Memory B cell (primary cell): ENCODE measurements at regions not wholly inside any gene's neighbourhood (a gene's known extent, or its start where the extent isn't known, plus 50 kb on each side); places are given as distances from the start of the nearest gene placed in this dataset.

Experiments used
- ATAC-seq: fragments of 150-1000 bp; cut with Tn5 transposase; 2 replicates; pipeline ENCODE4 v1.10.0; 2021; ENCODE audit warnings: low read depth, mild to moderate bottlenecking, moderate library complexity
- DNase-seq, 2 donors: peaks; one replicate each; pipeline ENCODE4 v3.0.0; 2022; ENCODE audit warnings: low spot score in 2 of 2
- H3K27ac Mint-ChIP-seq: one replicate; pipeline ENCODE4 v1.8.0; 2022; ENCODE audit warnings: mild to moderate bottlenecking, moderate library complexity, mixed read lengths
- H3K27me3 Mint-ChIP-seq: one replicate; pipeline ENCODE4 v1.8.0; 2022; ENCODE audit warnings: mixed read lengths
- H3K36me3 Mint-ChIP-seq: one replicate; pipeline ENCODE4 v1.8.0; 2022; ENCODE audit warnings: mild to moderate bottlenecking, mixed read lengths
- H3K4me1 Mint-ChIP-seq: one replicate; pipeline ENCODE4 v1.8.0; 2022; ENCODE audit warnings: mixed read lengths
- H3K4me3 Mint-ChIP-seq: one replicate; pipeline ENCODE4 v1.8.0; 2022; ENCODE audit warnings: mild to moderate bottlenecking, moderate library complexity, mixed read lengths
- H3K9me3 Mint-ChIP-seq: one replicate; pipeline ENCODE4 v1.8.0; 2022; ENCODE audit warnings: mixed read lengths

- Mint-ChIP-seq H3K27me3 (no peaks in the 10 kb centered on the region), H3K4me1 (peaks cover 9% of the 10 kb centered on the region), H3K27ac (no peak overlapping the region), H3K4me3 (no peak overlapping the region), H3K9me3 (no peaks in the 10 kb centered on the region), H3K36me3 (peaks cover 3% of the 10 kb centered on the region)
- ATAC-seq: no peak
- no peak for DNase-seq
Measured at GRCh38 chr1:58890609-58891008, 106.8 kb upstream of the JUN start.

GRCh38 chr1:58891347-58891746, 107.5 kb upstream of the JUN start:
- DNase-seq (no peak), ATAC-seq (no peak)
- Mint-ChIP-seq H3K4me3 (no peak overlapping the region), H3K4me1 (peaks cover 9% of the 10 kb centered on the region), H3K36me3 (peaks cover 3% of the 10 kb centered on the region), H3K27ac (no peak overlapping the region), H3K27me3 (no peaks in the 10 kb centered on the region), H3K9me3 (no peaks in the 10 kb centered on the region)

GRCh38 chr1:58893257-58893869, 109.5 kb upstream of the JUN start:
- Mint-ChIP-seq H3K36me3 (peaks cover 3% of the 10 kb centered on the region), H3K4me3 (no peak overlapping the region), H3K9me3 (no peaks in the 10 kb centered on the region), H3K27ac (no peak overlapping the region), H3K4me1 (peaks cover 9% of the 10 kb centered on the region), H3K27me3 (no peaks in the 10 kb centered on the region)
- no peak for DNase-seq
- no peak for ATAC-seq

- H3K36me3 Mint-ChIP-seq: peaks cover 3% of the 10 kb centered on the region
- H3K9me3 Mint-ChIP-seq: no peaks in the 10 kb centered on the region
- no peak overlapping the region for H3K4me3 Mint-ChIP-seq
- H3K27me3 Mint-ChIP-seq: no peaks in the 10 kb centered on the region
- ATAC-seq: no peak
- H3K27ac Mint-ChIP-seq: peak overlapping the region; percentile 14
- no peak for DNase-seq
- H3K4me1 Mint-ChIP-seq: peaks cover 9% of the 10 kb centered on the region
Measured at GRCh38 chr1:58895082-58895481, 111.2 kb upstream of the JUN start.

- no peak overlapping the region for H3K4me3 Mint-ChIP-seq
- H3K9me3 Mint-ChIP-seq: no peaks in the 10 kb centered on the region
- H3K36me3 Mint-ChIP-seq: peaks cover 3% of the 10 kb centered on the region
- DNase-seq (no peak), ATAC-seq (no peak)
- H3K27ac Mint-ChIP-seq: peak overlapping the region; percentile 14
- H3K27me3 Mint-ChIP-seq: no peaks in the 10 kb centered on the region
- H3K4me1 Mint-ChIP-seq: peaks cover 9% of the 10 kb centered on the region
Measured at GRCh38 chr1:58895559-58896145, 111.8 kb upstream of the JUN start.

GRCh38 chr1:58896246-58897183, 112.7 kb upstream of the JUN start:
- Mint-ChIP-seq H3K4me3 (no peak overlapping the region), H3K27ac (no peak overlapping the region), H3K4me1 (peaks cover 6% of the 10 kb centered on the region), H3K36me3 (no peaks in the 10 kb centered on the region), H3K27me3 (no peaks in the 10 kb centered on the region), H3K9me3 (no peaks in the 10 kb centered on the region)
- DNase-seq: no peak
- ATAC-seq: no peak

GRCh38 chr1:58898739-58899586, 115.1 kb upstream of the JUN start:
- H3K36me3 Mint-ChIP-seq: no peaks in the 10 kb centered on the region
- H3K9me3 Mint-ChIP-seq: no peaks in the 10 kb centered on the region
- H3K27ac Mint-ChIP-seq: no peak overlapping the region
- DNase-seq (no peak), ATAC-seq (no peak)
- peaks cover 6% of the 10 kb centered on the region for H3K4me1 Mint-ChIP-seq
- no peak overlapping the region for H3K4me3 Mint-ChIP-seq
- no peaks in the 10 kb centered on the region for H3K27me3 Mint-ChIP-seq

GRCh38 chr1:58899587-58900271, 115.9 kb upstream of the JUN start:
- Mint-ChIP-seq H3K4me3 (no peak overlapping the region), H3K27ac (no peak overlapping the region), H3K36me3 (no peaks in the 10 kb centered on the region), H3K9me3 (no peaks in the 10 kb centered on the region), H3K27me3 (no peaks in the 10 kb centered on the region), H3K4me1 (peaks cover 9% of the 10 kb centered on the region)
- no peak for DNase-seq
- ATAC-seq: no peak

GRCh38 chr1:58900396-58900795, 116.5 kb upstream of the JUN start:
- DNase-seq: no peak
- no peak for ATAC-seq
- H3K27ac Mint-ChIP-seq: no peak overlapping the region
- H3K4me3 Mint-ChIP-seq: no peak overlapping the region
- peaks cover 8% of the 10 kb centered on the region for H3K4me1 Mint-ChIP-seq
- no peaks in the 10 kb centered on the region for H3K27me3 Mint-ChIP-seq
- H3K36me3 Mint-ChIP-seq: no peaks in the 10 kb centered on the region
- no peaks in the 10 kb centered on the region for H3K9me3 Mint-ChIP-seq

- DNase-seq (no peak), ATAC-seq (no peak)
- Mint-ChIP-seq H3K27ac (no peak overlapping the region), H3K4me3 (no peak overlapping the region), H3K9me3 (no peaks in the 10 kb centered on the region), H3K36me3 (no peaks in the 10 kb centered on the region), H3K4me1 (peaks cover 7% of the 10 kb centered on the region), H3K27me3 (no peaks in the 10 kb centered on the region)
Measured at GRCh38 chr1:58901008-58901407, 117.2 kb upstream of the JUN start.

GRCh38 chr1:58902830-58903513, 119.1 kb upstream of the JUN start:
- Mint-ChIP-seq H3K4me1 (peaks cover 7% of the 10 kb centered on the region), H3K9me3 (no peaks in the 10 kb centered on the region), H3K4me3 (peak overlapping the region; percentile 89), H3K27me3 (no peaks in the 10 kb centered on the region), H3K27ac (peak overlapping the region; percentile 86), H3K36me3 (no peaks in the 10 kb centered on the region)
- DNase-seq (no peak), ATAC-seq (no peak)

GRCh38 chr1:58903514-58904298, 119.9 kb upstream of the JUN start:
- no peaks in the 10 kb centered on the region for H3K27me3 Mint-ChIP-seq
- H3K27ac Mint-ChIP-seq: peak overlapping the region; percentile 86
- DNase-seq (peak; percentile 42 to 54), ATAC-seq (peak; percentile 79)
- peak overlapping the region; percentile 89 for H3K4me3 Mint-ChIP-seq
- H3K9me3 Mint-ChIP-seq: no peaks in the 10 kb centered on the region
- no peaks in the 10 kb centered on the region for H3K36me3 Mint-ChIP-seq
- peaks cover 7% of the 10 kb centered on the region for H3K4me1 Mint-ChIP-seq
